GM21723 (cell line): ENCODE measurements at regions not wholly inside any gene's neighbourhood (a gene's known extent, or its start where the extent isn't known, plus 50 kb on each side); places are given as distances from the start of the nearest gene placed in this dataset.

ENCODE experiments used
- ATAC-seq: cut with Tn5 transposase; IDR thresholded peaks from one replicate; pipeline ENCODE4 v1.9.1; 2021; ENCODE audit warnings: mild to moderate bottlenecking, moderate library complexity; ENCODE audit not compliant: unreplicated experiment

DNA sequence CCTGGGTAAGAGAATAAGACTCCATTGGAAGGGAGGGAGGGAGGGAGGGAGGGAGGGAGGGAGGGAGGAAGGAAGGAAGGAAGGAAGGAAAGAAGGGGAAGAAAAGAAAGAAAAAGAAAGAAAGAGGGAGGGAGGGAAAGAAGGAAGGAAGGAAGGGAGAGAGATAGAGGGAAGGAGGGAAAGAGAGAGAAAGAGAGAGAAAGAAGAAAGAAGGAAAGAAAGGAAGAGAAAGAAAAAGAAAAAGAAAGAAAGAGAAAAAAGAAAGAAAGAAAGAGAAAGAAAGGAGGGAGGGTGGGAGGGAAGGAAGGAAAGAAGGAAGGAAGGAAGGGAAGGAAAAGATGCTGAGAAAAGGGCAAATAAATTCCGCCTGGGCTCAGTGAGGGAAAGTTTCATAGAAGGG is 74.7 kb upstream of the IFNAR2 start:
- ATAC-seq = no peak

DNA sequence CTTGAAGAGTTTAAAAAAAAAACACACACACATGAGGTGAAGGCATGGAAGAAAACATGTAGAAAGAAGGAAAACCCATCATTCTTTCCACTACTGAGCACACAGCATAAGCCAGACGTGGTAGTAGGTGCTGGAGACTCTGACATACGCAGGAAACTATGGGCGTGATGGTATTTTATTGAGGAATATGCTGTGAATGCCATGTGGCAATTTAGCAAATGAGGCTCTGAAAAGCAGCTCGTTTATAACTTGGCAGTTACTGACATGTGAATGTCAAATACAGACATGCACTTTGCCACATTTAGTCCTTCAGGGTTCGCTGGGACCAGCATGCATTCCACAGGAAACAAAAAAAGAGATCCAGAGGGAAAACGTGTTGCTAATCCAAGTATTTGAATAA is 74.3 kb upstream of the IFNAR2 start:
- ATAC-seq = no peak

DNA sequence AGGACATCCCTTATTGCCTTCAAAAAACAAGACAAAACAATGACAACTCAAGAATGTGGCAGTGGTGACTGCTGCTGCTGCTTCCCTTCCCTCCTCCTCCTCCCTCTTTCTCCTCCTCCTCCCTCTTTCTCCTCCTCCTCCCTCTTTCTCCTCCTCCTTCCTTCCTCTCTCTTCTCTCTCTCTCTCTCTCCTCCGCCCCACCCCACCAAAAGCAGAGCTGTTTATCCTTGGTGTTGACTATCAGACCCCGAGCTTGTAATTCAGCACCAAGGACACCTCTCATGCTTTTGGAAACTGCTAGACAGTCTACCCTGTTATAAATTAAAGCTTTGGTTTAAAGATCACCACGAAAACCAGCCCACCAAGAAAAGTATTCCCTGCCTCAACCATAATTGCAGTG is 72.4 kb upstream of the IFNAR2 start:
- no peak for ATAC-seq

DNA sequence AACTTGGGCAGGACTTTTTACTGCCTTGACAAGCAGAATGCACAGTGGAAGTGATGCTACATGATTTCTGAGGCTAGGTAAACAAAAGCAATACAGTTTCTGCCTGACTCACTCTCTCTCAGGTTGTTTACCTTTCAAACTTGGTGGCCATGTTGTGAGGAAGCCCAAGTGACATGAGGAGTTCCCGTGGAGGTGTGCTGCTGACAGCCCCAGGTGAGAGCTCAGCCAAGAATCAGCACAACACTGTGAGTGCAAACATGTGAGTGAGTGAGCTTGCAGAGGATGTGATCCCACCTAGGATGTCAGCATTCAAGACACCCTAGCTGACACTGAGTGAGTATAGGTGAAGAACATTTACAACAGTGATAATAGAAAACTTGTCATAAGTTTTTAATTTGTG is 71.1 kb upstream of the IFNAR2 start:
- ATAC-seq = no peak

DNA sequence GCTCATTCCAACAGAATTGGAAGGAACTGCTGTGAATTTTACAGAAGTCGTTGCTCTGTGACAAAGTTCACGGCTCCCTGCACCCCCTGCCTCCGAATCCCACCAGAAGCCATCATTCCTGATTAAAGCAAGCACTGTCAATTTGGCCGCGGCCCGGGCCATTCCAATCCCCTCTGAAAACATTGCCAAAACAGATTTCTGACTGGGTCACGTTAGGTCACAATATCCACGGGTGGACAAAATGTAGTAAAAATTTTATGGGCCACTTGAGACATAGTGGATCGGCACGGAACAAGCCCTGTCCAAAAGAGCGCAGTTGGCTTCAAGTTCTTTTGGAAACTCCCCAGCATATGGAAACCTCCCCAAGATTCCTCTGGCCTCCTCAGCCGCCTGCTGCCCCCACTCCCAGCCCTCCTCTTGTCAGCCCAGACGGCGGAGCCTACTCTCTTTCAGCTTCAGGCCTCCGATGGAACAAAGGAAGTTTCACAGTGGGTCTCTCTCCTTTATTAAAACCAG is 67.2 kb upstream of the IFNAR2 start:
- ATAC-seq = no peak

DNA sequence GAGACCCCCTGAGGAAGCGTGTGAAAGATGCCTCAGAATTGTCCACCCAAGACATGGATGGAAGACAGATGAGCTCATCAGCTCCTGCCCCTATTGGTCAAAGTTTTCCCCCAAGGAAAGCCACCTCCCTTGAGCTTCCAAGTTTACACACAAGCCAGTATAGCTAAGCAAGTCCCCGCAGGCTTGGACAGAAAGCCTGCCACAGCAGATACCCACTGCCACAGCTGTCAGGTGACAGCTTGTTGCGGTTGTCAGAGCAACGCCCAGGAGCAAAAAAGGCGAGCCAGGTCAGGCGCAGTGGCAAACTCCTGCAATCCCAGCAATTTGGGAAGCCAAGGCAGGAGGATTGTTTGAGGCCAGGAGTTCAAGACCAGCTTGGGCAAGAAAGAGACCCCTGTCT is 60.9 kb upstream of the IFNAR2 start:
- no peak for ATAC-seq

DNA sequence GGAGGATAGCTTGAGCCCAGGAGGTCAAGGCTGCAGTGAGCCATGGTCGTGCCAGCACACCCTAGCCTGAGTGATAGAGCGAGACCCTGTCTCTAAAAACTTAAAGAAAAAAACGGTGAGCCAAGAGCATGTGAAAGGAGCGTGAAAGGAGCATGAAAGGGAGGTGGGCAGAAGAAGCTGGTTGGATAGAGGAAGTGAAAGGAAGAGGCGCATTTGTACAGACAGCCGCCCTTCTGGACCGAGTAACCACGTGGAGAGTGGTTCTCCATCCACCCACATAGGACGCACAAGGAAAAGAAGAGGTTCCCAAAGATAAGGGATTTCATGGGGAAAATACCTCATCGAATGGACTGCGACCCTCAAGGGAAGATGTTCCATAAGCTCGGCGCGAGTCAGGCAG is 60.4 kb upstream of the IFNAR2 start:
- no peak for ATAC-seq

DNA sequence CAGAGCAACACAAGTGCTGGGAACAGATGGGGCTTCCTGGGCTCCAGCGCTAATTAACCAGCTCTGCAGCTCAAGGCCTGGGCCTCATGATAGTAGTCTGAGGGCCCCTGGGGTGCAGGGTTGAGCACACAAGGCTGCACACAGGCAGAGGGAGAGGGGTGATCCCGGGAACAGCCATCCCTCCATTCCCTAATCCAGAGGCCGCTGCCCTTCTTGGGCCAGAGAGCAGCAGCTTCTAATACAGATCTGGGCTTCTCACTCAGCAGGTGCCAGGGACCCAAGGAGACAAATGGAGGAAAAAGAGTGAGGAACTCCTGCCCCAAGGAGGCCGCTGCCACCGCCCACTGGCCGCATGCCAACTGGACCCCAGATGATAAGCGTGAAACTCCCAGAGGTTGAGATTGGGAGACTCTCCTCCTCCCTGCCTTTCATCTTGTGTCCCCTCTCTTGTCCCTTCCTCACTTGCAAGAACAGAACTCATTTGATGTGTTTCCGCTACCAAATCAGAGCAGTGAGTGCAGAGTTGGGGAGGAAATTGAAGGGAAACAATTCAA is 58.0 kb upstream of the IFNAR2 start:
- ATAC-seq = no peak

DNA sequence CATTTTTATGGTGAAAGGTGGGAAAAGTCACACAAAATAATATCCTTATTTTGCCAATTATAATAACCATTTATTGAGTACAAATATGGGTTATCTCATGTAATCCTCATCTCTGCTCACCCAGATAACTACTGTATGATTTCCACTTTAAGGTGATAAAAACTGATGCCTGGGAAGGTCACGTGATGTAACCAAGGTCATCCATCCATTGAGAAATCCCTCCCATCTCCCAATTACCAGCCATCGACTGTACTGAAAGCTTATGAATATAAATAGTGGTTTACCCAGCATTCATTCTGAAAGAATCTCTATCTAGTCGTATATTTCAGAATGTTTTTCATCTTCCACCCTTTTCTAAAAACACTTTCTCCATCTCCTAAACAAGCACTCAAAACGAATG is 55.0 kb upstream of the IFNAR2 start:
- ATAC-seq = no peak
